GM13977 (cell line): ENCODE measurements at regions not wholly inside any gene's neighbourhood (a gene's known extent, or its start where the extent isn't known, plus 50 kb on each side); places are given as distances from the start of the nearest gene placed in this dataset.

Source experiments
- DNase-seq: peaks from one replicate; pipeline ENCODE4 v3.0.0; 2012; ENCODE audit warnings: low spot score
- CTCF ChIP-seq: IDR thresholded peaks from 2 replicates; pipeline ENCODE4 v1.5.1; 2012; ENCODE audit warnings: mild to moderate bottlenecking, control low read depth; ENCODE audit not compliant: insufficient read depth; ENCODE audit errors: extremely low read depth, missing control alignments
- in situ Hi-C: fragments of 300-500 bp; cut with MboI; formaldehyde crosslinking; loops from one replicate; pipeline ENCODE4 v1.12.0; 2022; ENCODE audit warnings: low sequenced_read_pairs, low pct_unique_long_range_greater_than_20kb, mixed read lengths, inconsistent platforms; ENCODE audit not compliant: unreplicated experiment

GRCh38 chr20:60976913-60977312 is 275.1 kb upstream of the CDH4 start:
- DNase-seq: no peak
- no peak for TF ChIP-seq CTCF
- in situ Hi-C loops: no loop called here

GRCh38 chr20:60977901-60978300 is 274.2 kb upstream of the CDH4 start:
- in situ Hi-C loops: no loop called here
- no peak for DNase-seq
- TF ChIP-seq CTCF: no peak

- DNase-seq: no peak
- no peak for TF ChIP-seq CTCF
- in situ Hi-C loops: no loop called here
These were observed 267.4 kb upstream of the CDH4 start for GRCh38 chr20:60984666-60985065.

- in situ Hi-C loops: no loop called here
- DNase-seq: no peak
- TF ChIP-seq CTCF: no peak
These were observed 265.4 kb upstream of the CDH4 start for GRCh38 chr20:60986506-60987156.

- DNase-seq: no peak
- in situ Hi-C loops: no loop called here
- TF ChIP-seq CTCF: no peak
These were observed 262.0 kb upstream of the CDH4 start for GRCh38 chr20:60990061-60990460.

GRCh38 chr20:60990643-60991042 is 261.4 kb upstream of the CDH4 start:
- DNase-seq: no peak
- no peak for TF ChIP-seq CTCF
- in situ Hi-C loops: no loop called here
